Tibial artery (tissue), 4 donors: ENCODE measurements at regions not wholly inside any gene's neighbourhood (a gene's known extent, or its start where the extent isn't known, plus 50 kb on each side); places are given as distances from the start of the nearest gene placed in this dataset.

Experiments
- DNase-seq, 2 donors: peaks; one replicate each; pipeline ENCODE4 v3.0.0-alpha.2; 2019
- H3K27ac ChIP-seq, 2 donors: fragments of 200-600 bp; sonication (generic) in 1 of 2; 1 replicate in 1 of 2; 2 replicates in 1 of 2; pipeline ENCODE4 v1.5.1; 2018 to 2019; ENCODE audit warnings: mild to moderate bottlenecking in 1 of 2
- H3K27me3 ChIP-seq, 2 donors: fragments of 200-600 bp; sonication (generic) in 1 of 2; one replicate each; pipeline versions ENCODE4 v1.5.1 to v1.6.0; 2016 to 2019
- H3K36me3 ChIP-seq, 3 donors: fragments of 200-600 bp; sonication (generic) in 2 of 3; one replicate each; pipeline ENCODE4 v1.5.1; 2016 to 2019; ENCODE audit warnings: mild to moderate bottlenecking in 2 of 3
- H3K4me1 ChIP-seq, 4 donors: fragments of 200-600 bp; sonication (generic) in 2 of 4; 1 replicate in 3 of 4; 2 replicates in 1 of 4; pipeline ENCODE4 v1.5.1; 2016 to 2019
- H3K4me3 ChIP-seq, 2 donors: fragments of 200-600 bp; sonication (generic) in 1 of 2; 1 replicate in 1 of 2; 2 replicates in 1 of 2; pipeline ENCODE4 v1.5.1; 2018 to 2019; ENCODE audit warnings: mild to moderate bottlenecking in 2 of 2
- H3K9me3 ChIP-seq, 3 donors: fragments of 200-600 bp; sonication (generic) in 1 of 3; one replicate each; pipeline ENCODE4 v1.5.1; 2016 to 2019
- intact Hi-C: fragments of 100-400 bp; cut with DNase I; formaldehyde crosslinking; loops from one replicate; pipeline ENCODE4 v1.15.0; 2023; ENCODE audit warnings: low total_unique reads
- TF ChIP-seq, protein P1 (sequence below), 2 experiments: fragments of 200-600 bp in 1 of 2; fragments of 450-650 bp in 1 of 2; IDR thresholded peaks; one replicate each; pipeline ENCODE4 v1.5.1; 2017 to 2019; ENCODE audit warnings: antibody characterized with exemption in 2 of 2, mild to moderate bottlenecking in 1 of 2, moderate library complexity in 1 of 2

- H3K27me3 ChIP-seq = peaks cover 0 to 8% of the 10 kb centered on the region in 2 donors
- no peaks in the 10 kb centered on the region for H3K4me1 ChIP-seq
- no peak for DNase-seq
Measured at GRCh38 chr2:15999596-16000469, 59.5 kb downstream of the MYCN start.

GRCh38 chr2:15997728-15998280 is 57.5 kb downstream of the MYCN start:
- H3K9me3 ChIP-seq = no peaks in the 10 kb centered on the region
- H3K27ac ChIP-seq = no peak overlapping the region
- TF ChIP-seq, protein P1, sequence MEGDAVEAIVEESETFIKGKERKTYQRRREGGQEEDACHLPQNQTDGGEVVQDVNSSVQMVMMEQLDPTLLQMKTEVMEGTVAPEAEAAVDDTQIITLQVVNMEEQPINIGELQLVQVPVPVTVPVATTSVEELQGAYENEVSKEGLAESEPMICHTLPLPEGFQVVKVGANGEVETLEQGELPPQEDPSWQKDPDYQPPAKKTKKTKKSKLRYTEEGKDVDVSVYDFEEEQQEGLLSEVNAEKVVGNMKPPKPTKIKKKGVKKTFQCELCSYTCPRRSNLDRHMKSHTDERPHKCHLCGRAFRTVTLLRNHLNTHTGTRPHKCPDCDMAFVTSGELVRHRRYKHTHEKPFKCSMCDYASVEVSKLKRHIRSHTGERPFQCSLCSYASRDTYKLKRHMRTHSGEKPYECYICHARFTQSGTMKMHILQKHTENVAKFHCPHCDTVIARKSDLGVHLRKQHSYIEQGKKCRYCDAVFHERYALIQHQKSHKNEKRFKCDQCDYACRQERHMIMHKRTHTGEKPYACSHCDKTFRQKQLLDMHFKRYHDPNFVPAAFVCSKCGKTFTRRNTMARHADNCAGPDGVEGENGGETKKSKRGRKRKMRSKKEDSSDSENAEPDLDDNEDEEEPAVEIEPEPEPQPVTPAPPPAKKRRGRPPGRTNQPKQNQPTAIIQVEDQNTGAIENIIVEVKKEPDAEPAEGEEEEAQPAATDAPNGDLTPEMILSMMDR (IDR thresholded peaks at IDR 0.05) = no peak
- H3K4me3 ChIP-seq = no peak overlapping the region
- H3K36me3 ChIP-seq = no peaks in the 10 kb centered on the region
- no peak for DNase-seq
- H3K27me3 ChIP-seq = peaks cover 0 to 9% of the 10 kb centered on the region in 2 donors
- no peaks in the 10 kb centered on the region for H3K4me1 ChIP-seq
- intact Hi-C loops = no loop called here

More at GRCh38 chr2:15999596-16000469, 59.5 kb downstream of the MYCN start:
- no peak overlapping the region for H3K27ac ChIP-seq
- no peak overlapping the region for H3K4me3 ChIP-seq
- no peaks in the 10 kb centered on the region for H3K9me3 ChIP-seq
- H3K36me3 ChIP-seq = no peaks in the 10 kb centered on the region
- intact Hi-C loops = no loop called here
- TF ChIP-seq, protein P1 (IDR thresholded peaks at IDR 0.05) = no peak

- no peak overlapping the region for H3K4me3 ChIP-seq
- TF ChIP-seq, protein P1 (IDR thresholded peaks at IDR 0.05) = no peak
Measured at GRCh38 chr2:15996536-15997423, 56.4 kb downstream of the MYCN start.

More at GRCh38 chr2:15996536-15997423, 56.4 kb downstream of the MYCN start:
- no peak for DNase-seq
- Histone ChIP-seq H3K27me3 (peaks cover 0 to 4% of the 10 kb centered on the region in 2 donors), H3K9me3 (no peaks in the 10 kb centered on the region), H3K4me1 (no peaks in the 10 kb centered on the region), H3K36me3 (no peaks in the 10 kb centered on the region), H3K27ac (no peak overlapping the region)
- intact Hi-C loops = no loop called here
